Mesendoderm (in vitro differentiated cells): ENCODE measurements at regions not wholly inside any gene's neighbourhood (a gene's known extent, or its start where the extent isn't known, plus 50 kb on each side); places are given as distances from the start of the nearest gene placed in this dataset.

ENCODE experiments used
- DNase-seq: peaks from one replicate; pipeline ENCODE4 v3.0.0; 2013
- H2AK5ac ChIP-seq: 2 replicates; pipeline ENCODE4 v1.6.1; 2013; ENCODE audit warnings: low read length, inconsistent platforms
- H2BK120ac ChIP-seq: 2 replicates; pipeline ENCODE4 v1.6.1; 2013; ENCODE audit warnings: low read depth, mild to moderate bottlenecking, low read length, moderate library complexity, mixed read lengths
- H2BK15ac ChIP-seq: replicated peaks from 2 replicates; pipeline ENCODE4 v1.6.1; 2013; ENCODE audit warnings: low read depth, mild to moderate bottlenecking, moderate library complexity
- H2BK5ac ChIP-seq: 2 replicates; pipeline ENCODE4 v1.6.1; 2013; ENCODE audit warnings: low read length, inconsistent platforms
- H3K18ac ChIP-seq: 2 replicates; pipeline ENCODE4 v1.6.1; 2013; ENCODE audit warnings: mild to moderate bottlenecking, low read length, mixed read lengths
- H3K23ac ChIP-seq: one replicate; pipeline ENCODE4 v1.6.1; 2013; ENCODE audit warnings: low read length
- H3K27ac ChIP-seq: 2 replicates; pipeline ENCODE4 v1.5.1; 2013; ENCODE audit warnings: low read depth, mild to moderate bottlenecking, inconsistent platforms, low read length, moderate library complexity
- H3K27me3 ChIP-seq: 2 replicates; pipeline ENCODE4 v1.6.1; 2013; ENCODE audit warnings: low read length, control low read depth, mild to moderate bottlenecking, inconsistent platforms; ENCODE audit not compliant: insufficient read depth, poor library complexity
- H3K36me3 ChIP-seq: 2 replicates; pipeline ENCODE4 v1.6.1; 2013; ENCODE audit warnings: low read length, inconsistent platforms; ENCODE audit not compliant: control insufficient read depth, insufficient read depth
- H3K4ac ChIP-seq: one replicate; pipeline ENCODE4 v1.6.1; 2013; ENCODE audit warnings: low read depth, mild to moderate bottlenecking, low read length, moderate library complexity
- H3K4me1 ChIP-seq: 2 replicates; pipeline ENCODE4 v1.6.1; 2013; ENCODE audit warnings: low read depth, low read length, inconsistent platforms; ENCODE audit not compliant: control insufficient read depth
- H3K4me2 ChIP-seq: 2 replicates; pipeline ENCODE4 v1.6.1; 2013; ENCODE audit warnings: low read length
- H3K4me3 ChIP-seq: 2 replicates; pipeline ENCODE4 v1.5.1; 2013; ENCODE audit warnings: mild to moderate bottlenecking, low read length
- H3K56ac ChIP-seq: one replicate; pipeline ENCODE4 v1.6.1; 2013; ENCODE audit warnings: low read length
- H3K79me1 ChIP-seq: 2 replicates; pipeline ENCODE4 v1.6.1; 2013; ENCODE audit warnings: low read length, inconsistent platforms
- H3K79me2 ChIP-seq: 2 replicates; pipeline ENCODE4 v1.6.1; 2013; ENCODE audit warnings: mild to moderate bottlenecking, low read length; ENCODE audit not compliant: control insufficient read depth, insufficient read depth
- H3K9ac ChIP-seq: 2 replicates; pipeline ENCODE4 v1.6.1; 2013; ENCODE audit warnings: low read length, inconsistent platforms
- H4K5ac ChIP-seq: one replicate; pipeline ENCODE4 v1.6.1; 2013; ENCODE audit warnings: low read length
- H4K8ac ChIP-seq: one replicate; pipeline ENCODE4 v1.6.1; 2013; ENCODE audit warnings: low read depth, mild to moderate bottlenecking, control low read depth, low read length, moderate library complexity
- WGBS: extraction: QIAGEN DNeasy Blood & Tissue Kit; methylation state at CpG from one replicate; pipeline ENCODE4 v1.1.7; 2013; ENCODE audit warnings: low lambda C conversion rate, missing lambda C conversion rate; ENCODE audit not compliant: insufficient coverage; ENCODE audit errors: extremely low coverage; 5-methylcytosine and 5-hydroxymethylcytosine counted together

GRCh38 chr20:55761797-55762196, 243.5 kb downstream of the CBLN4 start:
- no peaks in the 10 kb centered on the region for H3K36me3 ChIP-seq

GRCh38 chr20:55761100-55761499, 244.2 kb downstream of the CBLN4 start:
- Histone ChIP-seq H3K18ac (no peak overlapping the region), H4K8ac (no peak overlapping the region), H3K4me2 (no peak overlapping the region), H3K56ac (no peak overlapping the region), H3K79me2 (no peaks in the 10 kb centered on the region), H3K79me1 (no peaks in the 10 kb centered on the region), H4K5ac (no peak overlapping the region), H3K4me1 (no peaks in the 10 kb centered on the region), H2BK5ac (no peak overlapping the region), H3K4me3 (no peak overlapping the region), H3K9ac (no peak overlapping the region), H3K36me3 (no peaks in the 10 kb centered on the region), H3K27ac (no peak overlapping the region), H2BK15ac (no peak overlapping the region), H3K27me3 (no peaks in the 10 kb centered on the region), H2BK120ac (no peak overlapping the region), H2AK5ac (no peak overlapping the region), H3K4ac (no peak overlapping the region), H3K23ac (no peak overlapping the region)
- no CpG with 5 or more reads among the region's 3 CpGs for WGBS
- no peak for DNase-seq

More at GRCh38 chr20:55761797-55762196, 243.5 kb downstream of the CBLN4 start:
- Histone ChIP-seq H3K4me1 (no peaks in the 10 kb centered on the region), H3K4ac (no peak overlapping the region), H3K4me2 (no peak overlapping the region), H3K4me3 (no peak overlapping the region), H2BK5ac (no peak overlapping the region), H3K56ac (no peak overlapping the region), H2AK5ac (no peak overlapping the region), H2BK15ac (no peak overlapping the region), H3K79me1 (no peaks in the 10 kb centered on the region), H3K23ac (no peak overlapping the region), H2BK120ac (no peak overlapping the region), H3K79me2 (no peaks in the 10 kb centered on the region), H3K27ac (no peak overlapping the region), H3K9ac (no peak overlapping the region), H3K18ac (no peak overlapping the region), H4K8ac (no peak overlapping the region), H3K27me3 (no peaks in the 10 kb centered on the region), H4K5ac (no peak overlapping the region)
- DNase-seq = no peak

DNA sequence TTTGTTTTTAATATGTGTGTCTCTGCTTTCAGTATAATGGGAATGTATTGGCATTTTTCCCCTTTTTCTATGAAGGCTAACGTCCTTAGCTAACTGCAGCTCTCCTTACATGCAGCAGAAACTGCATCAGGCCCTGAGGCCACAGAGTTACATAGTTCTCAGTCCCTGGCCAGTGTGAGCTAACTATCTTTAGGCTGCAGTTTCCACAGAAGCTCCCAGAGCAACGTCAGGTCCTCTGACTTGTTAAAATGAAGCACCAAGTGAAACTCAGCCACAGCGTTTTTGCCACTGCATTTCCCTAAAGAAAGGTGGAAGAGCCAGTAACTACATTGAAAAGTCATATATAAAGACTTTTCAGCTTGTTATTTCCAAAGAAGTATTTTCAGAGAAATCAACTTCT, 244.7 kb downstream of the CBLN4 start:
- Histone ChIP-seq H2BK120ac (no peak overlapping the region), H3K4ac (no peak overlapping the region), H4K5ac (no peak overlapping the region), H3K36me3 (no peaks in the 10 kb centered on the region), H3K4me1 (no peaks in the 10 kb centered on the region), H2BK15ac (no peak overlapping the region), H3K27ac (no peak overlapping the region), H3K27me3 (no peaks in the 10 kb centered on the region), H4K8ac (no peak overlapping the region), H3K9ac (no peak overlapping the region), H2BK5ac (no peak overlapping the region), H2AK5ac (no peak overlapping the region), H3K4me2 (no peak overlapping the region), H3K56ac (no peak overlapping the region), H3K79me2 (no peaks in the 10 kb centered on the region), H3K4me3 (no peak overlapping the region), H3K23ac (no peak overlapping the region), H3K79me1 (no peaks in the 10 kb centered on the region), H3K18ac (no peak overlapping the region)
- no peak for DNase-seq
- WGBS = no CpG with 5 or more reads among the region's 3 CpGs

DNA sequence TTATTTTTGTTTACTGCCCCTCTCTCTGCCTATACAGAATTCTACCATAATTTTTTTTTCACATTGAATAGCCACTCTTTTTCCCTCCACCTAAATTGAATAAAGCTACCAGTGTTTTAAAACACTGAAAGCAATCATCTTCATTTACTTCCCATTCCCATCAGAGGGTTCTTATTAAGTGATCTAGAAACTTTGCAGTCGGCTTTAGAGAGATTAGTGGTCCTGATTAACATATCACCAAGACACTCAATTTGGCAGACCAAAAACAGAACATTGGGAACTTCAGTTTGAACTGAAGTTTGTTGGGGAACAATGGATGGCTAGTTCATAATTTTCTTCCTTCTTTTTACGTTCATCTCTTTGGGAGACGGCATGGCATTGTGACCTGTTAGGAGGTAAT, 249.5 kb downstream of the CBLN4 start:
- H2AK5ac ChIP-seq = no peak overlapping the region
- no peaks in the 10 kb centered on the region for H3K27me3 ChIP-seq
- no peak overlapping the region for H3K9ac ChIP-seq
- H4K5ac ChIP-seq = no peak overlapping the region
- no peak overlapping the region for H4K8ac ChIP-seq
- H3K36me3 ChIP-seq = no peaks in the 10 kb centered on the region
- no peaks in the 10 kb centered on the region for H3K79me2 ChIP-seq
- no peak overlapping the region for H3K56ac ChIP-seq
- no peak overlapping the region for H3K18ac ChIP-seq
- no peak overlapping the region for H3K4me3 ChIP-seq
- H3K4ac ChIP-seq = no peak overlapping the region
- H3K79me1 ChIP-seq = no peaks in the 10 kb centered on the region
- no peak overlapping the region for H2BK120ac ChIP-seq
- no peak overlapping the region for H3K27ac ChIP-seq
- H3K4me1 ChIP-seq = no peaks in the 10 kb centered on the region
- DNase-seq = no peak
- no peak overlapping the region for H2BK5ac ChIP-seq
- WGBS = no CpG with 5 or more reads among the region's 3 CpGs
- no peak overlapping the region for H3K23ac ChIP-seq
- H3K4me2 ChIP-seq = no peak overlapping the region
- no peak overlapping the region for H2BK15ac ChIP-seq

GRCh38 chr20:55755411-55755810, 249.9 kb downstream of the CBLN4 start:
- Histone ChIP-seq H2BK120ac (no peak overlapping the region), H3K36me3 (no peaks in the 10 kb centered on the region), H3K56ac (no peak overlapping the region), H2BK15ac (no peak overlapping the region), H4K8ac (no peak overlapping the region), H2AK5ac (no peak overlapping the region), H3K4ac (no peak overlapping the region), H3K27ac (no peak overlapping the region), H4K5ac (no peak overlapping the region), H3K4me3 (no peak overlapping the region), H3K4me2 (no peak overlapping the region), H3K9ac (no peak overlapping the region), H2BK5ac (no peak overlapping the region), H3K27me3 (no peaks in the 10 kb centered on the region), H3K4me1 (no peaks in the 10 kb centered on the region), H3K18ac (no peak overlapping the region), H3K79me1 (no peaks in the 10 kb centered on the region), H3K79me2 (no peaks in the 10 kb centered on the region), H3K23ac (no peak overlapping the region)
- no peak for DNase-seq
- 100% methylated on average over 1 of the region's 5 CpGs for WGBS

DNA sequence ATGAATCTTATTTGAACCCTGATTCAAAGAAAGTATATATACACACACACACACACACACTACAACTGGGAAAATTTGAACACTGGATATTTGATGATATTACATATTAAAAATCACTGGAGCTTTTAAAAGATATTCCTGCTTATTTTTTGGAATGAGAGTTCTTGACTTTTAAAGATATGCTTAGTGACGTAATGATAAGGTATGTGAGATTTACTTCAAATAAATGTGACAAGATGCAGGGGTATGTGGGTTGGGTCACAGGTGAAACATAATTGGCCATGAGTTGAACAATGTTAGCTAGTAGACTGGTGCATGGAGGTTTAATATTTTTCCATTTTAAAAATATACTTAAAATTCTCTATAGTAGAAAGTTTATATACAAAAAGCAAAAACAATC, 258.6 kb downstream of the CBLN4 start:
- no peak overlapping the region for H3K4me2 ChIP-seq
- H3K79me2 ChIP-seq = no peaks in the 10 kb centered on the region
- H2AK5ac ChIP-seq = no peak overlapping the region
- no peaks in the 10 kb centered on the region for H3K27me3 ChIP-seq
- no peaks in the 10 kb centered on the region for H3K4me1 ChIP-seq
- no peak overlapping the region for H2BK5ac ChIP-seq
- no peak overlapping the region for H2BK15ac ChIP-seq
- H3K56ac ChIP-seq = no peak overlapping the region
- no CpG with 5 or more reads among the region's 1 CpG for WGBS
- H4K5ac ChIP-seq = no peak overlapping the region
- no peak overlapping the region for H3K4me3 ChIP-seq
- no peak overlapping the region for H3K27ac ChIP-seq
- H2BK120ac ChIP-seq = no peak overlapping the region
- no peak overlapping the region for H4K8ac ChIP-seq
- H3K9ac ChIP-seq = no peak overlapping the region
- H3K79me1 ChIP-seq = no peaks in the 10 kb centered on the region
- no peak overlapping the region for H3K23ac ChIP-seq
- no peak overlapping the region for H3K4ac ChIP-seq
- no peak for DNase-seq
- no peaks in the 10 kb centered on the region for H3K36me3 ChIP-seq
- H3K18ac ChIP-seq = no peak overlapping the region
